Activated CD8-positive, alpha-beta memory T cell treated with anti-CD3 and anti-CD28 coated beads, Interleukin-2, amount 50 U/mL, for 24 hours (primary cell): ENCODE measurements at regions not wholly inside any gene's neighbourhood (a gene's known extent, or its start where the extent isn't known, plus 50 kb on each side); places are given as distances from the start of the nearest gene placed in this dataset.
"Not testable (repeated sequence)": the region's sequence is repeated elsewhere in the genome, so short reads cannot be mapped to it uniquely, and the experiment has no call there.

Experiments
- DNase-seq: peaks from one replicate; pipeline ENCODE4 v3.0.0-alpha.2; 2020; ENCODE audit errors: extremely low read depth

DNA sequence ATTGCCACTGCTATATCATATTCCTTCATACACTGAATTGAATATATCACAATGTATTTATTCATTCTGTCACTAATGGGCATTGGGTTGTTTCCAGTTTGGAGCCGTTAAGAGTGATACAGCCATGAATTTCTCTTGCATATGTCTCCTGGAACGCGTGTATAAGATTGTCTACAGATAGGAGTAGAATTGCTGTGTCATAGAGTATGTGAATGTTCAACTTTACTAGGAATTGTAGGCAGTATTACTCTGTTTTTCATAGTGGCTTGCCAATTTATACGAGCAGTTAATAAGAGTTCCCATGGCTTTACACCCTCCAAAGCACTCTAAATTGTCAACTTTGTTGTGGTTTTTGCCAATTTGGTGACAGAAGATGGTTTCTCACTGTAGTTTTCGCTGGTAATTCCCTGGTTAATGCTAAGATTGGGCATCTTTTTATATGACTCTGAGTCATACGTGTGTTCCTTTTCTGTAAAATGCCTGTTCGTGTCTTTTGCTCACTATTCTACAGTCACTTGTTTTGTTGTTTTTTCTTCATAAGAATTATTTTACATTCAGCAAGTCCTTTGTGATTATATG, 136.1 kb upstream of the LIPC start:
- DNase-seq: no peak

DNA sequence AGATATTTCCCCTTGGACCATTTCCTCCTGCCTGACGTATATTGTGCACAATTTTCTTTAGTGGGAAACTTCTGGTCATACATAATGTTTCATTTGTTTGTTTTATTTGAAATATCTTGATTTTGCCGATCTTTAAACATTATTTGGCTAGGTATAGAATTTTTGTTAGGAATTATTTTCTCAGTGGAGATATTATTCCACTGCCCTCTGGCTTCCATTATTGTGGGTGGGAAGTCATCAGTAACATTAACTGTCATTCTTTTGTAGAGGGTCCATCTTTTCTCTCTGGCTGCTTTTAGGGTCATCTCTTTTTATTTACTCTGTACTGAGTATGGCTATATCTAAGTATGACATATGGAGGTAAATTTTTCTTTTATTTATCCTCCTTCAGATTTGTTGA, 135.5 kb upstream of the LIPC start:
- DNase-seq: no peak

DNA sequence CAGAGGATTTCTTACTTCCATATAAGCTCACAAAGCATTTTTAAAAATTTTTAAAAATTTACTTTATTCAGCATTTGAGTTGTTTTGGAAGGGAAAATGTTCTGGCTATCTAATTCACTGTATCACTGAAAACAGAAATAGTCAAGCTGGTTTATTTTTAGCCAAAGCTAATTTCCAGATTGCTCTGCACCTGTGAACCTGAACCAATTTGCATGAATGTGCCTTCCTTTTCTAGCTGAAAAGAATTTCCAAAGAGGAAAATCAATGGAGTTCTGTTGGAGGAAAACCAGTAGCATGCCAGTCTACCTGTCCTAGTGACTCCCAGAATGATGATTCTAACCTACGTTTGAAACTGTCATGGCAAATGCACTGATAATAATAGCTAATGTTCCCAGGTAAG, 134.2 kb upstream of the LIPC start:
- no peak for DNase-seq

DNA sequence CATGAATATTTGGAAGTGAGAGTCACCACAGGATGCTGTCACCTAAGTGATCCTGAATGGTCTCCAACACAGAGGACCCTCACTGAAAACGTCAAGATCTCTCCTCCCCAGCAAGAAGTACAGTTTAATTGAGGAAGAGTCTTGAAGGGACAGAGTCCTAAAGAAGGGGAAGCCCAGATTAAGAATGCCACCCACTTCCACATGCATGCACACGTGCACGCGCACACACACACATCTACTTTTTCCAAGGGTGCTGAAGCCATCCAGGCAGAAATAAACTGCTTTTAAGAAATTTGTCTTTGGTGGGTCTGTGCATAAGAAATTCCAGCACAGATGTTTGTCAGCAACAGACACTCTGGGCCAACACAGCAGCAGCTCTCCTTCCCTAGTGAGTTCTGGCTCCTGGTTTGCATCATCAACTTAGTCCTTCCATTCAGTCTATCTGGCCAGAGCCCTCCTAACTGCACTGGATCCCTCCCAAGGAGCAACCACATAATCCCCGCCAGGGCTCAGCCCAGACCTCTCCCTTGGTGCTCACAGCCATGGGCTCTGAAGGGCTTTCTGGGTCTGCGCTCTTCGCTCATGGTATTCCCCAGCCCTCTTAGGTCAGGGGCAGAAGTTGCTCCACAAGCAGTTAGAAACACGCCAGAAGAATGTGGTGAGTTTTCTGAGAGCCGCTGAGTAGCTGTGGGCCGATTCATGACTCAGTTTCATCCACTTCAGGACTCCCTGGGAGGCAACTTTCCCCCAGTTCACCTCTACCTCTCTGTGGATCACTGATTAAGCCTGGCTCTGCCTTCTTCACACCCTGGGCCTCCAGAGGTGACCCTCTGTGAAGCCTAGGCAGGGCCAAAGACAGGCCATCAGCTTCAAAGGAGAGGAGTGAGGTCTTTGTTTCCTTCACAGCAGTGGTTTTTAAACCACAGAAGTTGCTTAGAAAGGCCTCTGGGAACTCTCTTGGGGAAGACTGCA, 132.6 kb upstream of the LIPC start:
- no peak for DNase-seq

DNA sequence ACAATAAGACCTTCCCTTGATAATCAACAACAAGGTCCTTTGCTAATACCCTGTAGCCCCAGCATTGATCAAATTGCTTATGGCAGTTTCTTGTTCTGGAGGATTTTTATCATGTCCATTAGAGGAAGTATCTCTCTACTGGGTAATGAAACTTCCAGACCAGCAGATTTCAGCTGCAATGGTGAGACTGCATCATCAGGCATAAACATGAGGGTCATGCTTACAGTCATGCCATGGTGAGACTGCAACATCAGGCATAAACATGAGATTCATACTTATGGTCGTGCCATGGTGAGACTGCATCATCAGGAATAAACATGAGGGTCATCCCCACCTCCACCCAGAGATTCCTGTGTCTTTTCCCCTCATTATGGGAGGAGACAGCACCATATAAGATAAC, 129.0 kb upstream of the LIPC start:
- DNase-seq: no peak

DNA sequence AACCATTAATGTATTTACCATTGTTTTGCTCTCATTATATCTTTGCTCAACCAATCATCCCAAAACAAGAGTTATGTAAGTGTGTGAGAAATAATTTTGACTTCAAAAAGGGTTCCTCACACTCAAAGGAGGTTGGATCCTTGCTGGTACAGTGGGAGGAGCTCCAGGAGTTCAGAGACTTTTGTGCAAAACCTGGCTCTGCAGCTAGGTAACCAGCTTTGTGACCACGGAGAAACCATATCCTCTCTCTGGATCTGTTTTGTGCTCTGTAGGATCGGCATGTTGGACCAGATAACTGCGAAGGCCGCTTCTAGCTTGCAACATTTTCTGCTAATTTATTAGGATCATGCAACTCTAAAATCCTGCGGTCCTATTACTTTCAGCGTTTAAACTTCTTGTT, 128.6 kb upstream of the LIPC start:
- DNase-seq: no peak

DNA sequence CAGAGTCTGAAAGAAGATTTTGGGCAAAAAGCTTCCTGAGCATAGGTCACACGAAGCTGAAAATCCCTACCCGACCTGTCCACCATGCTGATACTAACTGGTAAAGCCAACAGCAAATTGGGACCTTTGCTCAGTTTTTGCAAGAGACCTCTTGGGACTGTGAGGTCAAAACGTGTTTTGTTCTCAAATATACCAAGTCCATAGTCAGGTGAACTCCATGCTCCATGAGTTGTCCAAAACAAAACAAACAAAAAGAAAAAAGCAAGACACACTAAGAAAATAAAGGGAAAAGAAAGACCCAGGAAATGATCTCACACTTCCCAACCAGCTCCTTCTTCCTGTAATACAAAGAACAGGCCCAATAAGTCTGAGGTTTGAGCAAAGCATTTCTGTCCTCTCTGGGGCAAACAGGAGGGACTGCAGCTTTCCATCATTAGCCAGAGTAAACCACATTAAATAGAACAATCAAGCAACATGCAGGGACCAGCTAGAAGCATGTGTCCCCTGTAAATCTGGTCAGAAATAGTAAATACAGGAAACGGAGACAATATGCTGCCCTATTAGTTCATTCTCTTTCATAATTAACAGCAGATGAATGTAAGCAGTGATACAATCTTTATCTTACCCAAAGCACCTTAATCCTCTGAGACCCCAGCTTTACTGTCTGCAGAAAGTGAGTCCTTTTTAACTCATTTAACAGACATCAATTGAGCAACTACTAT, 125.0 kb upstream of the LIPC start:
- DNase-seq: no peak

DNA sequence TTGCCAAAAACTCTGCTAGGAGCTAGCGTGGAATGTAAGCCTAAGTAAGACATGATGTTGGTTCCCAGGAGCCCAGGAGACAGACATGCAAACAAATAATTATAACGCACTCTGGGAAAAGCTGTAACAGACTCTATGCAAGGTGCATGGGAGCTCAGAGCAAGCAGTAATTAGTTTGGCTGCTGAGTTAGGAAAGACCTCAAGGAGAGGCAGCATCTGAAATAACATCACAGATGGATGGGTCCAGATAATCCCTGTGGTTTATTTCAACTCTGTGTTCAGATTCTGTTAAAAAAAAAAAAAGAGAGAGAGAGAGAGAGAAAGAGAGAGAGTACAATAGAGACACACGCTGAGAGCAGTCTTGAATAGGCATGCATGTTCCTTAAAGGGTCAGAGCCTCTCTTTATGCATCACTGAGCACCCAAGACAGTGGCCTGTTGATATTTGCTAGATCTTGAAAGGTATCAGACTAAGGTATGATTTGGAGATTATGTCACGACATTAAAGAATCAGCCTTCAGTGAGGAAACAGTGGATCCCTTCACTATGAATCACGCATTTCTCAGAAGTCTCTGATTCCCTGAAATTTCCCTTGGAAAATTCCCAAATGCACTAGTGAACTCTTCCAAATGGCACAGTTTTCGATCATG, 124.4 kb upstream of the LIPC start:
- no peak for DNase-seq

DNA sequence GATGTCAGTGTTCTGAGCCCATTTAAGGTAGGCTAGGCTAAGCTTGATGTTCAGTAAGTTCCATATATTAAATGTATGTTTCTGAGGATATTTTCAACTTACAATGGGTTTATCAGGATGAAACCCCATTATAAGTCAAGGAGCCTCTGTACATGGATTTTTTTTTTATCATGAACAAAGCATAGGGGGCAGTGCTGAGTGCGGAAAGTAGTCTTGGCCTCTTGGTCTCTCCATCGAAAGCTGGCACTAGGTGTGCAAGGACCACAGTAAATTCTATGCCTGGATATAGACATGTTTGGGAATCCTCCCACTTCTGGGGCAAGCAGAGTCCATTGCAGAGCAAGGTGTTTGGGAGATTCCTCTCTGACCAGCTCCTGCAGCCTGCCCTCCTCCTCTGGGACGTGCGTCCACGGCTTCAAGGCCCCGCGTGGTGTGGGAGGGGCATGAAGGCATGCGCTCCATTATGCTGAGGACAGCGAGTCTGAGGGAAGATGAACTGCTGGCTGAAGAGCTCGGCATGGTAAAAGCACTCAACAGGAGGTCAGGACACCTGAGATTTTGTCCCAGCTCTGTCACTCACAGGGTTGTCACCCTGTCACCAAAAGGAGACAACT, 122.9 kb upstream of the LIPC start:
- DNase-seq: no peak

DNA sequence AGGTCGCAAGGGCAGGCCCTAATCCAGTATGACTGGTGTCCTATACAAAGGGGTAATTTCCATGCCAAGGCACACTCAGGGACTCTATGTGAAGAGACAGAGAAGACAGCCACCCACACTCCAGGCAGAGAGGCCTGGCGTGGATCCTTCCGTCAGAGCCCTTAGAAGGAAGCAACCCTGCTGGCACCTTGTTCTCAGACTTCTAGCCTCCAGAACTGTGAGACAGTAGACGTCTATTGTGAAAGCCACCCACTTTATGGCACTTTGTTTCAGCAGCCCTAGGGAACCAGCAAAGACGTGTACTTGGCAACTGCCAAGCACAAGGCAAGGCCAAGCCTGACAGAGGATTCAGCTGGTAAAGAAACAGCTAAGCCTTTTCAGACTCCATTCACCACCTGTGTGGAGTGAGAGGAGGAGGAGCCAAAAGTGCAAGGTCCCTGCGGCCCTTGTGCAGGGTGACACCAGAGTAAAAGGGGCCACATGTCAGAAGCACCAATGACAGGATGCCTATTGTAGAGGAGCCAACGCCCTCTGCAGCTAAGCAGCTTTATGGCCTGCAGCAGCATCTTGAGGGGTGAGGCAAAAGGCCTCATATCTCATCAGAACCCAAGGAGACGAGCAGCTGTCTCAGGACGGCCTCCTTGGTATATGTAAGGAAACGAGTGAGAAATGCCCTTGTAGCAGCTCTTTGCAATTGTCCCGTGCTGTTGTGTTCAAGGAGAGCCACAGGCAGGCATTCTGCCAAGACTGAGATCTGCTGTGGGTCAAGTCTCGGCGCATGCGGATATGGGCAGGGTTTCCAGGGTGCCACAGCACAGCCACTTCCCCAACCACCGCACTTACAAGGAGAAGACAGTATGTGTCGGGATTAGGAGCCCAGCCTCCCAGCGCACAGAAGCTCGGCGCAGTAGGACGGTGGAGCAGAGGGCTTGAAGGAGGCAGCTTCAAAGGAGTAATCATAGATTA, 121.5 kb upstream of the LIPC start:
- DNase-seq: no peak

DNA sequence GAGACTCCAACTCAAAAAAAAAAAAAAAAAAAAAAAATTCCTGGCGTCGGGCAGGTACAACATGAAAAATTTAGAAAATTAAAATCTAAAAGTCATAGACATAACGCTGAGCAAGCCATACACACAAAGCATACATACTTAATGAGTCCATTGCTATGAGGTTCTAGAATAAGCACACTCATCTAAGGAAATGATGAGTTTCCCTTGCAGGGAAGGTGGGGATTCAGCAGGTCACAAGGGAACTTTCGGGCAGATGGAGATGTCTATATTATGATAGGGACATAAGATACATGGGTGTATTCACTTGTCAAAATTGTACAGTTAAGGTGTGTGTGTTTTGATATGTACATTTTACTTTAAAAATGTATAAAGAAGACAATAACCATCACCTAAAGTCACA, 120.2 kb upstream of the LIPC start:
- DNase-seq: no peak

DNA sequence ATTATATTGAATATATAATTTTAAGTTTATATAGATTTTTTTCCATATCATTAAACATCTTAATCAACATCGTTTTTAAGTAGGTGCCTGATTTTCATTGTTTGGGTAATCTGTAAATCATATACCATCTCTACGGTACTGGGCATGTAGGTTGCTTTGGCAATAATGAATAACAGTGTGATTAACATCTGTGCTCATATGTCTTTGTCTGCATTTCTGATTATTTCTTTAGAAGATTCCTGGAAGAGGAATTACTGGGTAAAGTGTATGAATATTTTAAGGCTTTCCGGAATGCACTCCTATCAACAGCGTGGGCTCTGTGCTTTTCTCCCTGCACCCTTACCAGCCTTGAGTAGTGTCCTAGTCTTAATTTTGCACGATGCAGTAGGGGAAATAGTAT, 119.8 kb upstream of the LIPC start:
- no peak for DNase-seq

DNA sequence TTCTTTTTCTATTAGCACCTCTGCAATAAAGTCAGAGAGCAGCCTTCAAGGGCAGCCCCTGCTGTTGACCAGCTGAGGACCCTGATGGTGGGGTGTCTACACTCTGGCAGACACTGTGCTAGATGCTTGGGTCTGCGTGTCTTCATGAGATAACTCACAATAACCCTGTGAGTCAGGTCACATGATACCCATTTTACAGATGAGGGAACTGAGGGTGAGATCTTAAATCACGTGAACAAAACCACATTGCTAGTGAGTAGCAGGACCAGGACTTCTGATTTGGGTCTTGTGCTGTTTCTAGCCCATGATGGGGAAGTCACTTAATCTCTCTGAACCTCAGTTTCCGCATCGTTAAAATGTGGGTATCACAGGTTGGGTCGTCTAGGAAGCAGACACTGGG, 118.5 kb upstream of the LIPC start:
- no peak for DNase-seq

DNA sequence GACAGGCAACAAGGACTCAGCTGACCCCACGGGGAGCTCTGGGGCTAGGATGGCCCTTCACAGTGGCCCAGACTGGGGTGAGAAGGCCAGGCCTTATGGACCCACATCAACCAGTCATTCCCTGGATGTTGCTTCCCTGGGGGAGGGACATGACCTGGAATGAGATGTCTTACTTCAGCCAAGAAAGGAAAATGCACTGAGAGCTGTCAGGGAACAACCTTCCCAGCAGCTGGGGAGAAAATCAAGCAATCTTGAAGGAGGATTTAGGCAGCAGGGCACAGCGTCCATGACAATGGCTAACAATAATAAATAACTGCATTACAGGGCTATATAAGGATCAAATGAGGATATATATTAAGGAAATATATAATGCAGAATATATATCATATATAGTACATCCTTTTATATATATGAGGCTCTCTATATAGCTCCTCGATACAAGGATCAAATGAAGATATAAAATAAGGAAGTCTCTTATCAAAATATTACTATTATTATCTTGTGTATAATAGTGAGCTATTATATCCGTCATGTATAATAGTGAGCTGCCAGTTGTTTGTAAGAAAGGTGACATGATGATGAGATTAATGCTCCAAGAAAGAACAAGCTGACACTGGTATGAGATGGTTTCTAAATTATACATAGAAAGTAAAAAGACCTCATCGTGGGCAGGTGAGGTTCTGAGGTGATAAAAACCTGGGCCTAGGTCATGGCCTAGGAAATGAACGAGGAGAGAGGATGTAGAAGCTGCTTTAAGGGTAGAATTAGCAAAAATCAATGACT, 117.8 kb upstream of the LIPC start:
- no peak for DNase-seq

DNA sequence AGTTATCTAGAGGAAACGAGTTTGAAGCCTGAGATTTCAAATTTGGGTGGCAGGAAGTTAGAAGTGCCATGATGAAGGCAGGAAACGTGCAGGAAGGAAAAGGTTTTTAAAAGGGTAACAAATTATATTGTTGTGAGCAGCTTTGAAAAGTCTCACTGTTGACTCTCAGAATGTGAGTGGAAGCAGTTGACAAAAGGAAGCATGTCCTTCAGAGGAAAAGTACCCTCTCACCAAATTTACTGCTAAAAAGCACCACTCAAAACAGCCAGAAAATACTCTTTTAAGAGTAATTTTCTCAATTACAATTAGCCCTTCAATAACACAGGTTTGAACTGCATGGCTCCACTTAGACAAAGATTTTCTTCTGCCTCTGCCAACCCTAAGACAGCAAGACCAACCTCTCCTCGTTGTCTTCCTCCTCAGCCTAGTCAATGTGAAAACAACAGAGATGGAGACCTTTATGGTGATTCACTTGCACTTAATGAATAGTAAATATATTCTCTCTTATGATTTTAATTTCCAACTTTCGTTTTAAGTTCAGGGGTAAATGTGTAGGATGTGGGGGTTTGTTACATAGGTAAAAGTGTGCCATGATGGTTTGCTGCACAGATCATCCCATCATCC, 117.1 kb upstream of the LIPC start:
- DNase-seq: no peak

DNA sequence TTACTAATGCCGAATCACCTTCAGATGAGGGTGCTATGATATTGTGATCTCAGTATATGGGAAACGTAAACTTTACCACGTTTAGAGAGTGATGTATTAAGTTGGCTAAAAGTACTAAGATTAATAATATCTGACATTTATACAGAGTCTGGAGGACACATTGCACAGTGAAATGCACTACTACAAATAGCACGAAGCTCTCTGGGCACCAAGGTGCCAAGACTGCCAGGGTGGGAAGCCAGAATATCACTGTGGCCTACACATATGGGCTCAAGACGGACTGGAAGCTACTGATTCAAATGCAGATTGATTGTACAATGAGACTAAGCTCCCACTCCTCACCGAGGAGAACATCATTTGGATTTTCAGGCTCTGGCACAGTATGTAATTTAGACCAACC, 113.3 kb upstream of the LIPC start:
- DNase-seq: no peak

DNA sequence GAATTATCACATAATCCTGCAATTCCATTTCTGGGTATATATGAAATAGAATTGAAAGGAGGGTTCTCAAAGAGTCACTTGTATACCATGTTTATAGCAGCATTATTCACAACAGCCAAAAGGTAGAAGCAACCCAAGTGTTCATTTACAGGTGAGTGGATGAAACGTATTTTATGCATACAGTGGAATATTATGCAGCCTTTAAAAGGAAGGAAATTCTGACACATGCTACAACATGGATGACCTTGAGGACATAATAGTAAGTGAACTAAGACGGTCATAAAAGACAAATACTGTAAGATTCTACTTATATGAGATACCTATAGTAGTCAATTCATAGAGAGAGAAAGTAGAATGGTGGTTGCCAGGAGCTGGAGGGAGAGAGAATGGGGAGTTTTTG, 110.8 kb upstream of the LIPC start:
- DNase-seq: no peak

DNA sequence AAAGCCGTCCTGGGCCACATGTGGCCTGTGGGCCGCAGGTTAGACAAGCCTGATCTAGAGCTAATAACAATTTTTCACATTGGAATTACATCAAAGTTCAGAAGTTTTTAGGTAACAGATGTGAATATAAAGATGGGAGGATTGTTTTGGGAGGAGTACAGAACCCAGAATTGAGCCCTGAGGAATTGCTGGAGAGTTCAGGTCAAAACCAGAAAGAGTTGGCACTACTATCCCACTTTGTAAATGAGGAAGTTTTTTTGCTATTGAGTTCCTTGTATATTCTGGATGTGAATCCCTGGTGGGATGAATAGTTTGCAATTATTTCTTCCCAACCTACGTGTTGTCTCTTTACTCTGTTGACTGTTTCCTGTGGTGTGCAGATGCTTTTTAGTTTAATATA, 109.5 kb upstream of the LIPC start:
- DNase-seq: no peak

DNA sequence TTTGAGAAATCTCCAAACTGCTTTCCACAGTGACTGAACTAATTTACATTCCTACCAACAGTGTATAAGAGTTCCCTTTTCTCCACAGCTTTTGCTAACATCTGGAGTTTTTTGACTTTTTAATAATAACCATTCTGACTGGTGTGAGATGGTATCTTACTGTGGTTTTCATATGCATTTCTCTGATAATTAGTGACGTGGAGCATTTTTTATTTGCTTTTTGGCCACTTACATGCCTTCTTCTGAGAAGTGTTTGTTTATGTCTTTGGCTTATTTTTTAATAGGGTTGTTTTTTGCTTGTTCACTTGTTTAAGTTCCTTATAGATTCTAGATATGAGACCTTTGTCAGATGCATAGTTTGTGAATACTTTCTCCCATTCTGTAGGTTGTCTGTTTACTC, 108.5 kb upstream of the LIPC start:
- not testable (repeated sequence) for DNase-seq
